Neural progenitor cell (in vitro differentiated cells): ENCODE measurements at regions not wholly inside any gene's neighbourhood (a gene's known extent, or its start where the extent isn't known, plus 50 kb on each side); places are given as distances from the start of the nearest gene placed in this dataset.

ENCODE experiments used
- DNase-seq: peaks from one replicate; pipeline ENCODE4 v3.0.0-alpha.2; 2016; ENCODE audit warnings: low spot score
- H2AFZ ChIP-seq: fragments of 200-600 bp; sonication (generic); replicated peaks from 2 replicates; pipeline ENCODE4 v1.6.1; 2016; ENCODE audit warnings: antibody characterized with exemption
- H3F3A ChIP-seq: fragments of 200-600 bp; sonication (generic); 2 replicates; pipeline ENCODE4 v1.6.1; 2016; ENCODE audit warnings: antibody characterized with exemption, low read depth
- H3K27ac ChIP-seq: fragments of 200-600 bp; sonication (generic); 2 replicates; pipeline ENCODE4 v1.5.1; 2016; ENCODE audit warnings: mild to moderate bottlenecking
- H3K27me3 ChIP-seq: fragments of 200-600 bp; sonication (generic); 2 replicates; pipeline ENCODE4 v1.6.1; 2016; ENCODE audit warnings: mild to moderate bottlenecking, moderate library complexity
- H3K36me3 ChIP-seq: fragments of 200-600 bp; sonication (generic); 2 replicates; pipeline ENCODE4 v1.5.1; 2016
- H3K4me1 ChIP-seq: fragments of 200-600 bp; sonication (generic); 2 replicates; pipeline ENCODE4 v1.6.1; 2016; ENCODE audit warnings: mixed run types
- H3K4me2 ChIP-seq: fragments of 200-600 bp; sonication (generic); 2 replicates; pipeline ENCODE4 v1.6.1; 2016
- H3K4me3 ChIP-seq: fragments of 200-600 bp; sonication (generic); 2 replicates; pipeline ENCODE4 v1.5.1; 2016
- H3K79me2 ChIP-seq: fragments of 200-600 bp; sonication (generic); 2 replicates; pipeline ENCODE4 v1.6.1; 2016; ENCODE audit warnings: low read depth
- H3K9ac ChIP-seq: fragments of 200-600 bp; sonication (generic); 2 replicates; pipeline ENCODE4 v1.6.1; 2016
- H3K9me3 ChIP-seq: fragments of 200-600 bp; sonication (generic); 2 replicates; pipeline ENCODE4 v1.5.1; 2016; ENCODE audit warnings: low read depth
- H4K20me1 ChIP-seq: fragments of 200-600 bp; sonication (generic); 2 replicates; pipeline ENCODE4 v1.6.1; 2016; ENCODE audit warnings: low read depth
- H3K27ac Mint-ChIP-seq: 3 replicates; pipeline ENCODE4 v1.8.0; 2021; ENCODE audit warnings: mixed read lengths
- H3K27me3 Mint-ChIP-seq: 2 replicates; pipeline ENCODE4 v1.8.0; 2022; ENCODE audit warnings: low read depth, mild to moderate bottlenecking, inconsistent platforms, moderate library complexity, mixed read lengths; ENCODE audit not compliant: insufficient read depth
- H3K36me3 Mint-ChIP-seq: 3 replicates; pipeline ENCODE4 v1.8.0; 2021; ENCODE audit warnings: mixed read lengths
- H3K4me1 Mint-ChIP-seq: 3 replicates; pipeline ENCODE4 v1.8.0; 2021; ENCODE audit warnings: mixed read lengths
- H3K4me3 Mint-ChIP-seq: 3 replicates; pipeline ENCODE4 v1.8.0; 2021; ENCODE audit warnings: mild to moderate bottlenecking, moderate library complexity, mixed read lengths
- H3K9me3 Mint-ChIP-seq: 3 replicates; pipeline ENCODE4 v1.8.0; 2020; ENCODE audit warnings: mixed read lengths
- CTCF ChIP-seq: fragments of 200-600 bp; sonication (generic); IDR thresholded peaks from 2 replicates; pipeline ENCODE4 v1.5.1; 2017; ENCODE audit warnings: antibody characterized with exemption, mild to moderate bottlenecking
- EZH2 ChIP-seq: fragments of 200-600 bp; sonication (generic); IDR thresholded peaks from 2 replicates; pipeline ENCODE4 v1.6.1; 2017; ENCODE audit warnings: antibody characterized with exemption, mild to moderate bottlenecking, moderate library complexity
- EZH2phosphoT487 ChIP-seq: fragments of 200-600 bp; sonication (generic); IDR thresholded peaks from 2 replicates; pipeline ENCODE4 v1.6.1; 2017; ENCODE audit warnings: antibody characterized with exemption

- no peaks in the 10 kb centered on the region for H3K9me3 ChIP-seq
- no peaks in the 10 kb centered on the region for H4K20me1 ChIP-seq
- H3K4me1 Mint-ChIP-seq = peaks cover 51% of the 10 kb centered on the region
- TF ChIP-seq CTCF (no peak), EZH2phosphoT487 (no peak), EZH2 (no peak)
- no peaks in the 10 kb centered on the region for H3K36me3 ChIP-seq
- H3K27me3 ChIP-seq = peaks cover 11% of the 10 kb centered on the region
- H3K9ac ChIP-seq = no peak overlapping the region
- no peaks in the 10 kb centered on the region for H3K79me2 ChIP-seq
- DNase-seq = no peak
- H3K36me3 Mint-ChIP-seq = no peaks in the 10 kb centered on the region
- H2AFZ ChIP-seq = no peak overlapping the region
- no peak overlapping the region for H3K4me3 Mint-ChIP-seq
- H3K4me2 ChIP-seq = no peak overlapping the region
- peaks cover 17% of the 10 kb centered on the region for H3K27me3 Mint-ChIP-seq
- peaks cover 3% of the 10 kb centered on the region for H3K9me3 Mint-ChIP-seq
- H3K27ac ChIP-seq = no peak overlapping the region
- H3K4me1 ChIP-seq = peaks cover 22% of the 10 kb centered on the region
- no peak overlapping the region for H3K4me3 ChIP-seq
- peak overlapping the region; percentile 29 for H3K27ac Mint-ChIP-seq
- peaks cover 10% of the 10 kb centered on the region for H3F3A ChIP-seq
Observed at GRCh38 chr22:27616033-27616432, 185.5 kb downstream of the MN1 start.

GRCh38 chr22:27617214-27617881 is 184.2 kb downstream of the MN1 start:
- no peak overlapping the region for H3K9ac ChIP-seq
- no peaks in the 10 kb centered on the region for H3K79me2 ChIP-seq
- H4K20me1 ChIP-seq = no peaks in the 10 kb centered on the region
- Mint-ChIP-seq H3K4me1 (peaks cover 43% of the 10 kb centered on the region), H3K36me3 (no peaks in the 10 kb centered on the region), H3K27me3 (peaks cover 21% of the 10 kb centered on the region), H3K9me3 (peaks cover 3% of the 10 kb centered on the region), H3K27ac (peak overlapping the region; percentile 5), H3K4me3 (no peak overlapping the region)
- no peak for DNase-seq
- H3F3A ChIP-seq = peaks cover 4% of the 10 kb centered on the region
- H3K4me1 ChIP-seq = peaks cover 16% of the 10 kb centered on the region
- H3K36me3 ChIP-seq = no peaks in the 10 kb centered on the region
- H3K27ac ChIP-seq = no peak overlapping the region
- no peak for TF ChIP-seq EZH2
- TF ChIP-seq CTCF = no peak
- TF ChIP-seq EZH2phosphoT487 = no peak
- no peak overlapping the region for H2AFZ ChIP-seq
- H3K4me2 ChIP-seq = no peak overlapping the region
- H3K27me3 ChIP-seq = peaks cover 11% of the 10 kb centered on the region
- no peak overlapping the region for H3K4me3 ChIP-seq
- H3K9me3 ChIP-seq = no peaks in the 10 kb centered on the region

- H3K9me3 Mint-ChIP-seq = peaks cover 3% of the 10 kb centered on the region
- Histone ChIP-seq H3K4me3 (no peak overlapping the region), H3K27me3 (no peaks in the 10 kb centered on the region), H3K79me2 (no peaks in the 10 kb centered on the region), H3K27ac (no peak overlapping the region), H3K4me2 (no peak overlapping the region), H3K36me3 (no peaks in the 10 kb centered on the region), H2AFZ (peak overlapping the region; percentile 26), H3K4me1 (peaks cover 16% of the 10 kb centered on the region), H3K9me3 (no peaks in the 10 kb centered on the region), H4K20me1 (no peaks in the 10 kb centered on the region), H3F3A (peaks cover 4% of the 10 kb centered on the region), H3K9ac (no peak overlapping the region)
- no peak overlapping the region for H3K4me3 Mint-ChIP-seq
- no peak for TF ChIP-seq CTCF
- H3K36me3 Mint-ChIP-seq = no peaks in the 10 kb centered on the region
- no peak for DNase-seq
- peaks cover 11% of the 10 kb centered on the region for H3K27me3 Mint-ChIP-seq
- peaks cover 44% of the 10 kb centered on the region for H3K4me1 Mint-ChIP-seq
- H3K27ac Mint-ChIP-seq = peak overlapping the region; percentile 68
Observed at GRCh38 chr22:27620367-27621154, 181.0 kb downstream of the MN1 start.
